Endothelial cell (in vitro differentiated cells): ENCODE measurements at regions not wholly inside any gene's neighbourhood (a gene's known extent, or its start where the extent isn't known, plus 50 kb on each side); places are given as distances from the start of the nearest gene placed in this dataset.
"Not testable (repeated sequence)": the region's sequence is repeated elsewhere in the genome, so short reads cannot be mapped to it uniquely, and the experiment has no call there.

Experiments
- DNase-seq: peaks from one replicate; pipeline ENCODE4 v3.0.0; 2021; ENCODE audit warnings: low spot score
- H3K27ac Mint-ChIP-seq: one replicate; pipeline ENCODE4 v1.8.0; 2021; ENCODE audit warnings: mixed read lengths, inconsistent platforms; ENCODE audit not compliant: unreplicated experiment
- H3K27me3 Mint-ChIP-seq: one replicate; pipeline ENCODE4 v1.8.0; 2021; ENCODE audit warnings: mild to moderate bottlenecking, moderate library complexity, mixed read lengths, inconsistent platforms; ENCODE audit not compliant: unreplicated experiment
- H3K36me3 Mint-ChIP-seq: one replicate; pipeline ENCODE4 v1.8.0; 2021; ENCODE audit warnings: mild to moderate bottlenecking, low read depth, mixed read lengths, inconsistent platforms; ENCODE audit not compliant: unreplicated experiment
- H3K4me1 Mint-ChIP-seq: one replicate; pipeline ENCODE4 v1.8.0; 2021; ENCODE audit warnings: mild to moderate bottlenecking, mixed read lengths, inconsistent platforms; ENCODE audit not compliant: unreplicated experiment
- H3K4me3 Mint-ChIP-seq: one replicate; pipeline ENCODE4 v1.8.0; 2021; ENCODE audit warnings: mild to moderate bottlenecking, mixed read lengths, inconsistent platforms; ENCODE audit not compliant: unreplicated experiment
- H3K9me3 Mint-ChIP-seq: one replicate; pipeline ENCODE4 v1.8.0; 2021; ENCODE audit warnings: mixed read lengths, inconsistent platforms; ENCODE audit not compliant: unreplicated experiment
- TF ChIP-seq, protein P1 (sequence below): fragments of 200-600 bp; sonication (generic); IDR thresholded peaks from one replicate; pipeline ENCODE4 v1.5.0; 2021; ENCODE audit warnings: antibody characterized with exemption; ENCODE audit not compliant: unreplicated experiment

DNA sequence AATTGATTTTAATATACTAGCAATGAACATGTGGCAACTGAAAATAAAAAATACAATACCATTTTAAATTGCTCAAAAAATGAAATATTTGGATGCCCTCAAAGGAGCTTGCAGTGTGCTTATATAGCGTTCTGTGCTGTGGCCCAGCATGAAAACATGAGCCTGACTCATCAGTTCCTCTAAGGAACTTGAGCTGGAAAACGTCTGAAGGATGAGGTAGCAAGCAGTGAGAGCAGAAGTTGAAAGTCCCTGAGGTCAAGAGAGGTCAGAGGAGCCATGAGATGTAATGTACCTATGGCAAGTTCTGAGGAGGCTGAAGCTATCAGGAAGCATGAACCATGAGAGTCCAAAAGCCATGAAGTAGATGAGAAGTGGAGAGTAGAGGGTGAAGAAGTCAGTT is 59.7 kb downstream of the HMGB3 start:
- no peaks in the 10 kb centered on the region for H3K27me3 Mint-ChIP-seq
- H3K4me3 Mint-ChIP-seq = no peak overlapping the region
- no peaks in the 10 kb centered on the region for H3K9me3 Mint-ChIP-seq
- DNase-seq = no peak
- H3K36me3 Mint-ChIP-seq = no peaks in the 10 kb centered on the region
- no peak overlapping the region for H3K27ac Mint-ChIP-seq
- no peaks in the 10 kb centered on the region for H3K4me1 Mint-ChIP-seq
- TF ChIP-seq, protein P1, sequence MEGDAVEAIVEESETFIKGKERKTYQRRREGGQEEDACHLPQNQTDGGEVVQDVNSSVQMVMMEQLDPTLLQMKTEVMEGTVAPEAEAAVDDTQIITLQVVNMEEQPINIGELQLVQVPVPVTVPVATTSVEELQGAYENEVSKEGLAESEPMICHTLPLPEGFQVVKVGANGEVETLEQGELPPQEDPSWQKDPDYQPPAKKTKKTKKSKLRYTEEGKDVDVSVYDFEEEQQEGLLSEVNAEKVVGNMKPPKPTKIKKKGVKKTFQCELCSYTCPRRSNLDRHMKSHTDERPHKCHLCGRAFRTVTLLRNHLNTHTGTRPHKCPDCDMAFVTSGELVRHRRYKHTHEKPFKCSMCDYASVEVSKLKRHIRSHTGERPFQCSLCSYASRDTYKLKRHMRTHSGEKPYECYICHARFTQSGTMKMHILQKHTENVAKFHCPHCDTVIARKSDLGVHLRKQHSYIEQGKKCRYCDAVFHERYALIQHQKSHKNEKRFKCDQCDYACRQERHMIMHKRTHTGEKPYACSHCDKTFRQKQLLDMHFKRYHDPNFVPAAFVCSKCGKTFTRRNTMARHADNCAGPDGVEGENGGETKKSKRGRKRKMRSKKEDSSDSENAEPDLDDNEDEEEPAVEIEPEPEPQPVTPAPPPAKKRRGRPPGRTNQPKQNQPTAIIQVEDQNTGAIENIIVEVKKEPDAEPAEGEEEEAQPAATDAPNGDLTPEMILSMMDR = no peak

DNA sequence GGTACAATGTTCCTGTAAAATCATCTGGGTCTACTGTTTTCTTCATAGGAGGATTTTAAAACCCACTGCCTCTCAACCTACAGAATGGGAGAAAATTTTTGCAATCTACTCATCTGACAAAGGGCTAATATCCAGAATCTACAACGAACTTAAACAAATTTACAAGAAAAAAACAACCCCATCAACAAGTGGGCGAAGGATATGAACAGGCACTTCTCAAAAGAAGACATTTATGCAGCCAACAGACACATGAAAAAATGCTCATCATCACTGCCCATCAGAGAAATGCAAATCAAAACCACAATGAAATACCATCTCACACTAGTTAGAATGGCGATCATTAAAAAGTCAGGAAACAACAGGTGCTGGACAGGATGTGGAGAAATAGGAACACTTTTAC is 83.2 kb downstream of the HMGB3 start:
- H3K27me3 Mint-ChIP-seq, H3K4me3 Mint-ChIP-seq, H3K4me1 Mint-ChIP-seq, H3K36me3 Mint-ChIP-seq, DNase-seq, H3K27ac Mint-ChIP-seq, H3K9me3 Mint-ChIP-seq: not testable (repeated sequence)

DNA sequence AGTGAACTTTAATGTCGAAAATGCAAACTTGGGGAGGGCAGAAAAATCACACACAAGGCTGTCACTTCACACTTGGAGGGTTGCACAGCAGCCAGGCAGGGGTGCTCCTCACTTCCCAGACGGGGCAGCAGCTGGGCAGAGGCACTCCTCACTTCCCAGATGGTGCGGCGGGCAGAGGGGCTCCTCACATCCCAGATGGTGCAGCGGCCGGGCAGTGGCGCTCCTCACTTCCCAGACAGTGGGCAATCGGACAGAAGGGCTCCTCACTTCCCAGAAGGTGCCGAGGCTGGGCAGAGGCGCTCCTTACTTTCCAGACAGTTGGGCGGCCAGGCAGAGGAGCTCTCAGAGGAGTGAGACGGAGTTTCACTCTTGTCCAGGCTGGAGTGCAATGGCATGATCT is 90.6 kb downstream of the HMGB3 start:
- Mint-ChIP-seq H3K27ac (no peak overlapping the region), H3K4me3 (no peak overlapping the region), H3K9me3 (no peaks in the 10 kb centered on the region), H3K27me3 (no peaks in the 10 kb centered on the region), H3K36me3 (no peaks in the 10 kb centered on the region), H3K4me1 (no peaks in the 10 kb centered on the region)
- no peak for DNase-seq
- TF ChIP-seq, protein P1 = no peak

DNA sequence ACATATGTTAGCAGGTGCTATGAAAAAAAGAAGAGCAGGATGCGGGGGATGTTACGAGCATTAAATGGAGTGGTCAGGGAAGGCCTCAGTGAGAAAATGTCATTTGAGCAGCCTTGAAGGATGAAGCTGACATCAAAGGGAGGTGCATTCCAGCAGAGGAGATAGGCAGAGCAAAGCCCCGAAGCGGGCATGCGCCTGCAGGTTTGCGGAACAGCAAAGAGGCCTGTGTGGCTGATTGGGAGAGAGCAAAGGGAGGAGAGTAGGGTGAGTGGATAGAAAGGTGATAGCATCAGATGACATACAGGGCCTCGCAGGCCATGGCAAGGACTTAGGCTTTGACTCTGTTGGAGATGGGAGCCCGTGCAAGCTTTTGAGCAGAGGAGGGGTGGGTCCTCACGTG is 95.4 kb upstream of the GPR50 start:
- no peak for DNase-seq
- no peaks in the 10 kb centered on the region for H3K36me3 Mint-ChIP-seq
- peaks cover 11% of the 10 kb centered on the region for H3K27me3 Mint-ChIP-seq
- H3K4me3 Mint-ChIP-seq = no peak overlapping the region
- no peak overlapping the region for H3K27ac Mint-ChIP-seq
- H3K9me3 Mint-ChIP-seq = no peaks in the 10 kb centered on the region
- H3K4me1 Mint-ChIP-seq = no peaks in the 10 kb centered on the region
- TF ChIP-seq, protein P1 = no peak

DNA sequence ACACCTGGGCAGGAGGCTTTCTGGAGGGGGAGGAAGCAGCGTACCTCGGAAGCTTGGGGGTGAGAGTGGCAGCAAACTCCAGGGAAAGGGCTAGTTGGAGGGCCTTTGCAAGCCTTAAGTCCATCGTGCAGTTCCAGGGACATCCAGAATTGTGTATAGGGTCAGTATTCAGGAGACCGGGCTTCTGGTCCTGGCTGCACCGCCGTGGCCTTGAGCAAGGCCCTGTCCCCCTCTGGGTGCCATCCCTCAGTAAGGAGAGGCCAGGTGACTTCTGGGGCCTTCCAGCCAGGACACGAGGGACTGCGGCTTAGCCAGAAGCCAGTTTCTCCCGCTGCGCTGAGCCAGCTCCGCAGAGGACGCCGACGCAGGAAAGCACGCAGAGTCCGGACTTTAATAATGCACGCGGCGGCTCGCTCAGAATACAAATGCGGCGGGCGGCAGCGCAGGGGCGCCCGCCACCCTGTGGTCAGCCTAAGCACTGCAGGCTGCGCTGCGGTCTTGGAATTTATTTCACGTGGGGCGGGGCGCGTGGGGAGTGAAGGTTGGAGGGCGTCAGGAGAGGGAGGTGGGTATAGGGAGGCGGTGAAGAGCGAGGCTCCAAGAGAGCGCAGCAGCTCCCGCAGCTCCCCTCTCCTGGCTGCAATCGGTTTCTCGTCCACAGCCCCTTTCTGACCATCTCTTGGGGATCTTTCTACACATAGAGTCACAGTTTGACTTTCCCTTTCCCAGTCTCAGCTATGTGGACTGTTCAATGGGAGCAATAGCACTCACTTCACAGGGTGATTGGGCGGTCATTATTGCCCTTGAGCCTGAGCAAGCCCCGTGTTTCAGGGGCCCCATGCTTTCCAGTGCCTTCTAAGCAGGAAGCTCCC is 94.1 kb upstream of the GPR50 start:
- peak; percentile 68 for DNase-seq
- TF ChIP-seq, protein P1 = peak; percentile 81
- no peak overlapping the region for H3K27ac Mint-ChIP-seq
- H3K4me1 Mint-ChIP-seq = no peaks in the 10 kb centered on the region
- no peaks in the 10 kb centered on the region for H3K9me3 Mint-ChIP-seq
- H3K4me3 Mint-ChIP-seq = no peak overlapping the region
- H3K27me3 Mint-ChIP-seq = peaks cover 11% of the 10 kb centered on the region
- H3K36me3 Mint-ChIP-seq = no peaks in the 10 kb centered on the region
